ENCODE measurements at regions not wholly inside any gene's neighbourhood (a gene's known extent, or its start where the extent isn't known, plus 50 kb on each side); places are given as distances from the start of the nearest gene placed in this dataset.
"Not testable (repeated sequence)": the region's sequence is repeated elsewhere in the genome, so short reads cannot be mapped to it uniquely, and the experiment has no call there.

DNA sequence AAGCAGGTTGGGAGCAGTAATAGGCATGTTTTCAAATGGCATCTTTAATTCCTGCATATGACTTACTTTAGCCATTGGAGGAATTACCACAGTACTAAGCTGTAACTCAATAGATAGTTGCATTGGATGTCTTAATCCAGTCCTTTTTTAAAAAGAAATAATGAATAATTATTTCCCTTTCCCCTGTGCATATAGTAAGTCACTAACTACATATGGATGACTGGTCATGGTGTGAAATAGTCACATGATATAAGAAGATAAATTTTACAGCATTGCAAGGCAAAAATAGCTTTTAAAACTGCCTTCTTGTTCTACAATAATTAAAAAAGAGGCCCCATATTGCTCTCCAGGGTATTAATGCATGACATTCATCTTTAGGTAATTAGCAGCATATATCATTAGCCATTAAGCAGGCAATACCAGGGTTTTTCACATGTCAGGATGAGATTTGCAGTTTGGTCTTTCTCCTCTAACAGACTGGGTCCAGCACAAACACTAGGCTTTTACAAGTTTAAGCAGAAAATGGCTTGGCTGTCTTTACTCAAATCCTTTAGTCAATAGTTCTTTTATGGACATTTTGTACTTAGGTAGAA, 606.4 kb upstream of the RORB start:
- no peak for DNase-seq

DNA sequence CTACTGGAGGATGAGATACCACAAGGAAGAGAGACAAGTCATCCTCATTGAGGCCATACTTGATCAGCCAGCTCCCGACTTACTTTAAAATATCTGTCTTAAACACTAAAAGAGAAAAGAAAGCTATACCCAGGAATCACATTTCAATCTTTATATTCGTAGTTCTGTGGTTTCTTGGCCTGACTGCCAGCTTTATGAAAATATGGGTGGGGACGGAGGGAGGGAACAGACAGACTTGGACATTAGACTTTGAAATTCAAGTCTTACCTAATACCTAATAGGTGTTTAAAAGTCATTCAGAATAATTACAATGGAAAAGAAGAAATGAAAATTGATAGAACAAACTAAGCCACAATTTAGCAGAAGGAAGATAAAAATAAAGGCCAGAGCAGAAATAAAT, 604.8 kb upstream of the RORB start:
- no peak for DNase-seq

DNA sequence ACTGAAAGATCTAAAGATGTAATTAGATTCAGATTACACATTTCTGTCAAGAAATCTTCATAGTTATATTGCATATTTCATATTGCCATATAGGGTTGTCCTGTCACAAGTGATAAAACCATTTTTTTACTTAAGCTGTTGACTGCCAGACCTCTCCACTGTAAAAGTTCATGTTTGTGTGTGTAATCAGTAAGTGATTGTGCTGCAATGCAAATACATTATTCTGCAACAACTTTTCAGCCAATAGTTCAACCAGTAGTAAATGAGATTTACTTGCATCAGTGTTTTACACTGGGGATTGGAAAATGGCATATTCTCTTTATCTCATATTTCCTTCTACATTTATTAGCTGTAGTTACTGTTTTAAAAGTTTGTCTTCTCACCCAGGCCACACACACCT, 603.9 kb upstream of the RORB start:
- DNase-seq, result no peak

DNA sequence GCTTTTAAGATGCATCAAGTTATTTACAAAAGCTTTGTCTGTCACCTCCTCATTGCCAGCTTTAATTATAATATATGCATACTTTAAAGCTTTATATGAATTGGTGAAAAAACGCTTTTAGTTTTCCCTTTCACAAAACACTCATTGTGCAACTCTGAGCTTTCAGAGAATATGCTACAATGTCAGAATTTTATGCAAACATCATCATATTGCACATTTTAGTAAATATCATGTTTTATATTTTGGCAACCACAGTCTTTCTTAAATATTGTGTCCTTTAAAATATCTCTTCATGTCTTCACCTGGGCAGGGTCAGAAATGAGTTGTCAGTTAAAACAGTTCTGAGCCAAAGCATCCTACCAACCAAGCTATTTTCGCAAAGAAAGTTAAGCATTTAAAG, 601.1 kb upstream of the RORB start:
- no peak for DNase-seq

DNA sequence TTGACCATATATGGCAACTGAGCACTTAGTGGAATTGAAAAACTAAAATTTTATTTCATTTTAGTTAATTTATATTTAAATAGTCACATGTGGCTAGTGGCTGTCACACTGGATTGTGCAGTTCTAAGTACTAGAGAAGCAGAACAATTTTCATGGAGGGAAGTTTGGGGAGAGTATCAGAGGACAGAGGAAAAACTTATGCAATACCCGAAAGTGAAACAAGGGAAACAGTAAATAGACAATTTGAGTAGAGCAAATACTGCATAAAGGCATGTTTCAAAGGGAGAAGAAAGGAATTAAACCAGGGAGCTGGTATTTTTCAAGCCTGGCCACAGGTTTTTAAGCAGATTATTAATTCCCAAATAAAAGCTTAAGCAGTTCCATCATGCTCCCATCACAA, 590.5 kb upstream of the RORB start:
- DNase-seq, result no peak

DNA sequence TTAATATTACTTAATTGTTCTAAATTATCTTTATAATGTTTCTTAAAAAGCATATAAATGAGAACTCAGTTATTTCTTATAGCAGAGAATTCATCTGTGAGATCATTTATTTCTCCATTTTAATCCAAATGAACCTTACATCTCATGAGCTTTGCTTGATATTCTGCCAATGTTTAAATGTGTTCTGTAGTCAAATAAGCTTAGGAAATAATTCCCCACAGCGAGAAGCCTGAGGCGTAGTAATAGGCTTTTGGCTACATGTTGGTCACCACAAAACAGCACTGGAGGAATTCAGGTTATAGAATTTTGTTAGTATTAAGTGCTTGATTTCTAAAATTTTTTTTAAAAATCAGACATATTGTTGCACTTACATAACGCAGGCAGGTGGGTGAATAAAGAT, 585.3 kb upstream of the RORB start:
- no peak for DNase-seq

DNA sequence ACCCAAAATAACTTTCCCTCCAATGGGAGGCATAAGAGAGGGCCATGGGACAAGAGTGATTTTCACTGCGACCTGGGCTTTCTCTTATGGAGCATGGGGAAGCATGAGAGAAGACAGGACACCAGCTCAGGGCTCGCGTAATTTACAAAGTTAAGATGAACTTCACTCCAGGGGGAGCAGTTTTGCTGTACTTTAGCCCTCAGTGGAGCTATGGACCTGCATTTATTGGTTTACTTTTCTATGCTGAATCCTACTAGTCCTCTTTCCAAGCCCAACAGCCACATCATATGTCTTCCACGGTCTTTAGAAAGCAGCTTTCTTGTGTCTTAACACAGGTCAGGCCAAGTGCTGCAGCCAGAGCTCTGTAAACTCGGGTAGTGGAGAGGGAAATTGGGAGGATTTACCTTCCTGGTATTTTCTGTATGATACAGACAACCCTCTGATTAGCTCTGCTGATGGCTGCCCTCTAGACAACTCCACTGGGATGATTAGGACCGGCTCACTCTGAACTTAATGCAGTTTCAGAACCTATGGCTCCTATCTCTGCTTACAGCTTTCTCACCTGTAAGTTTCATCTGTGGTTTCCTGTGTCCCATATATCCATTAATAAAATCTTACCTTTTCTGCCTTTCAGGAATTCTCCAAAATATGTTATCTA, 581.0 kb upstream of the RORB start:
- DNase-seq, result no peak

DNA sequence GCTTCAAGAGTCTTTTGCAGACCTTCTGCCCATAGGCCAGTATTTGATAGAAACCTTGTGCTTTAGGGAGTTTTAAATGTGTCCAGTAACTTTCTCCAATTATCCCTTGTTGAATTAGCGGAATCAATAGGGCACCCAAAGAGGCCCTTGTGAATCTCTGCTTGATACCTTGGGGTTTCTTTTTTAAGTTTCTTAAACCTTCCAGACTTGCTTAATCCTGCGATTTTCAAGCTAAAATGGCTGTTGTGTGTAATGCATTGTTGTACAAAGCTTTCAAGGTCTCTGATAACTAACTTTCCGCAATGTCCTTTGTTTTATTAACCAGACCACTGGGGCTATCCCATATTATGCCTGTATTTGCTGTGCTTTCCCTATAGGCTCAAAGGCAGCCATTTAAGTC, 577.4 kb upstream of the RORB start:
- no peak for DNase-seq

DNA sequence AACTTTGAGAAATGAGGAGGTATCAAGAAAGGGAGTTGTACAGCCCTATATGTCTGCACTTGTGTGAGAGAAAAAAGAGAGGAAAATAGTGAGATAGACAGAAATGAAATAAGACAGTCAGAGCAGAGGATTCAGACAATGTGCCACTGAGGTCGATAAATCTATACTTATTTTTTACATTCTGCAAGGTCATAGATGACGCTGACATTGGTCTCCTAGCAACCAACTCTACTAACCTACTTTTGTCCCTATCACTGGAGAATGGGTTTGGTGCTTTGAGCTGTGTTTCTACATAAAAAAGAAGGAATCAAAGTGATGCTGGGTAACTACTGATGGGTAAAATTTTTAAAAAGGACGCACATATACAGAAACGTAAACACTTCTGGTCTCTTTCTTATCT, 573.3 kb upstream of the RORB start:
- no peak for DNase-seq

DNA sequence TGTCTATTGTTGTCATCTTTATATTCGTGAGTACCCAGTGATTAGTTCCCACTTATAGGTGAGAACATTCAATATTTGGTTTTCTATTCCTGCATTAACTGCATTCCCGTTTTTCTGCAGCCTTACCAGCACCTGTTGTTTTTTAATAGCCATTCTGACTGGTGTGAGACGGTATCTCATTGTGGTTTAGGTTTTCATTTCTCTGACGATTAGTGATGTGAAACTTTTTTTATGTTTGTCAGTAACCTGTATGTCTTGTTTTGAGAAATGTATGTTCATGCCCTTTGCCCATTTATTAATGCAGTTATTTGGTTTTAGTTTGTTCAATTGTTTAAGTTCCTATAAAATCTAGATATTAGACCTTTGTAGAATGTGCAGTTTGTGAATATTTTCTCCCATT, 546.0 kb upstream of the RORB start:
- peak; percentile 47 for DNase-seq

DNA sequence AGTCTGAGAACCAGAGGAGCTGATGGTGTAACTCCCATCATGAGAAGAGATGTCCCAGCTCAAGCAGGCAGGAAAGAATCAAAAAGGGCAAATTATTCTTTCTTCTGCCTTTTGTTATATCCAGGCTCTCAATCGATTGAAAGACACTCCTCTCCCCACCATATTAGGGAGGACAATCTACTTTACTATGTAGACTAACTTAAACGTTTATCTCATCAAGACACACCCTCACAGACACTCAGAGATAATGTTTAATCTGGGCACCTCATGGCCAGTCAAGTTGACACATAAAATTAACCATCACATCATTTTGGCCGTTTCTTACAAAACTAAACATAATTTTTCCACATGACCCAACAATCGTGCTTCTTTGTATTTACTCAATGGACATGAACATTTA, 534.3 kb upstream of the RORB start:
- DNase-seq, result no peak

DNA sequence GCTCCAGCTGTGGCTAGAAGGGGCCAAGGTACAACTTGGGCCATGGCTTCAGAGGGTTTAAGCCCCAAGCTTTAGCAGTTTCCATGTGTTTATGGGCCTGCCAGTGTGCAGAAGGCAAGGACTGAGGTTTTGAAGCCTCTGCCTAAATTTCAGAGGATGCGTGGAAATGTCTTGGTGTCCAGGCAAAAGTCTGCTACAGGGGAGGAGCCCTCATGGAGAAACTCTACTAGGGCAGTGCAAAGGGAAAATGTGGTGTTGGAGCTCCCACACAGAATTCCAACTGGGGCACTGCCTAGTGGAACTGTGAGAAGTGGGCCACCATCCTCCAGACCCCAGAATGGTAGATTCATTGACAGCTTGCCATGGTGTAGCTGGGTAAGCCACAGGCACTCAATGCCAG, 527.2 kb upstream of the RORB start:
- no peak for DNase-seq

DNA sequence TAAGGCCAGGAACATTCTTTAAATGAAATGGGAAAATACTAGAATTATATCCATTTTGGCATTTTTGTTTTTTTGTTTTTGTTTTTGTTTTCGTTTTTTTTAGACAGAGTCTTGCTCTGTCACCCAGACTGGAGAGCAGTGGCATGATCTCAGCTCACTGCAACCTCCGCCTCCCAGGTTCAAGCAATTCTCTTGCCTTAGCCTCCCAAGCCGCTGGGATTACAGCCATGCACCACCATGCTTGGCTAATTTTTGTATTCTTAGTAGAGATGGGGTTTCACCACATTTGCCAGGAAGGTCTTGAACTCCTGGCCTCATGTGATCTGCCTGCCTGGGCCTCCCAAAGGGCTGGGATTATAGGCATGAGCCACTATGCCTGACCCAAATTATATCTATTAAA, 520.7 kb upstream of the RORB start:
- not testable (repeated sequence) for DNase-seq

DNA sequence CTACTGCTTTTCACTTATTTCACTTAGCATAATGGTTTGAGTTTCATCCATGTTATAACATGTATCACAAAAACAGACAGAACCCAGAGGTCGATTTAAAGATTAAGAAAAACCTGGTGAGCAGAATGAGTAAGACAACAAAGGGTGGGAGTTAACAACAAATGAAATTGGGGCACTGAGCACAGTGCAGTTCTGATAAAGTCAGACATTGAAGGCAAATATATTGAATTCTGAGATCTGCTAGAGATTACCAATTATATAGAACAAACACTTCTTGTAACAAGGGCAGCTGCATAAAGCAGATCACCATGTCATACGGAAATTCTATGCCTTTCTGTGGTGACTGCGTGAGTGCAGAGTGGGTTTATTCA, 517.3 kb upstream of the RORB start:
- DNase-seq, result peak; percentile 58

DNA sequence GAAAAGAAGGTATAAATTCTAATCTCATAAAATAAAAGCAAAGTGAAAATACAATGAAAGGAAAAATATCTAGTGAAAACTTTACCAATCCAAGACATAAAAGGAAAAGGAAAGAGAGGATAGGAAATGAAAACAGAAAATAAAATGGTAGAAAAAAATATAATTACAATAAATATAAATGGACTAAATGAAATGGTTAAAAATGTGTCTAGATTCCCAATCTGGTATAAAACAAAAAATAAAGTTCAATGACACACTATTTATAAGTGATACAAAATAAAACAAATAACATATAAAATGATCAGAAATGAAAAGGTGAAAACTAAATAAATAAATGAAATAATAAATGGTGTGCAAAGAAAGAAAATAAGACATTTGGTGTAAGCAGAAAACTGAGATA, 516.4 kb upstream of the RORB start:
- DNase-seq, result no peak

DNA sequence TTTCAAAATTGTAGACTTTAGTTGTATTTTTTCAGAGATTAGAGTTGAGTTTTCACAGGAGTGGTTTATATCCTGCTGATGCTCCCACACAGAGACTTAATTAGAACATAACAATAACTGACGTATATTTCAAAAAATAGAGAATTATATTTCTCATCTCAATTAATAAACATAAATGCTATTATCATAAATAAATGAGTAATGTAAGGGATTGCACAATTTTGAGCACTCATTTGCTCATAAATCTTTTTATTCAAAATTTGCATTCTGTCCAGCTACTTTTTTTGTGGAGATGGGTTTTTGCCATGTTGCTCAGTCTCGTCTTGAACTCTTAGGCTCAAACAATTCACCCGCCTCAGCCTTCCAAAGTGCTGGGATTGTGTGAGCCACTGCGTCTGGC, 515.7 kb upstream of the RORB start:
- peak; percentile 11 for DNase-seq

DNA sequence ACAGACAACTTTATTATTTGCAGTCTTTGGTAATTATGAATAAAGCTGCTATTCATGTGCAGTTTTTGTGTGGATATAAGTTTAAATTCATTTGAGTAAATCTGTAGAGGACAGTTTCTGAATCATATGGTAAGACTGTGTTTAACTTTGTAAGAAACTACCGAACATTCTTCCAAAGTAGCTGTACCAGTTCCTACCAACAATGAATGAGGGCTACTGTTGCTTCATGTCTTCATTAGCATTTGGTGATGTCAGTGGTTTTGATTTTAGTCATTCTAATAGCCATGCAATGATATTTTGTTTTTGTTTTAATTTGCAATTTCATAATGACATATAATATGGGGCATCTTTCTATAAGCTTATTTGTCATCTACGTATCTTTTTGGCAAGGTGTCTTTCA, 501.3 kb upstream of the RORB start:
- DNase-seq, result no peak

DNA sequence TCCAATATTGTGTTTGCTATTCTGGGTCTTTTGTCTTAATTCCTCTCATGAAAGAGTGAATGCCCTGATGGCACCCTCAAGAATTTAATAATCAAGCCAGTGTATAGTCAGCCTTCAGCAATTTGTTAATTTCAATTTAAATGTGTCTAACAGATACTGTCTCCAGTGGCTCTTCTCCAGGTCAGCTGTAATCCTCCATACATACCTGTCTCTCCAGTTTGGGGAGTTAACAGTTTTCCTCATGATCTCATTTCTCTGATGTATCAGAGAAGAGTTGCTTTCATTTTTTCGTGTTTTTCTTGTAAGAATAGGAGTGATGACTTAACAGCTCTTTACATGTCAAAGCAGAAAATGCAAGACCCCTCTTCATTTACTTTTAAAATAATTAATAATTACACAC, 500.3 kb upstream of the RORB start:
- no peak for DNase-seq

DNA sequence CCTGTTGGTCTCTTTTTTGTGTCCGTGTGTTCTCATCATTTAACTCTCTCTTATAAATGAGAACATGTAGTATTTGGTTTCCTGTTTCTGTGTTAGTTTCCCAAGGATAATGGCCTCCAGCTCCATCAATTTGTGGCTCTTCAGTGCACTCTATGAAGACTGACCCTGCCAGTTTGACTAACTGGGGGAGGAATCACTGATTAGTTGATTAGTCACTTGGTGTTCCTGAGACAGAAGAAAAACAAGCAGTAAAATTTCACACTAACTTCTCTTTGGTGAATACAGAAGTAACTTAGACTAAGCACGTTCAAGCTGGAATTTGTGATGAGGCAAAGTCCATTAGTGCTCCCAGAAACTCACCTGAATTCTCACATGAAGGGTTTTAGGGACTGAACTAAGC, 495.8 kb upstream of the RORB start:
- no peak for DNase-seq

DNA sequence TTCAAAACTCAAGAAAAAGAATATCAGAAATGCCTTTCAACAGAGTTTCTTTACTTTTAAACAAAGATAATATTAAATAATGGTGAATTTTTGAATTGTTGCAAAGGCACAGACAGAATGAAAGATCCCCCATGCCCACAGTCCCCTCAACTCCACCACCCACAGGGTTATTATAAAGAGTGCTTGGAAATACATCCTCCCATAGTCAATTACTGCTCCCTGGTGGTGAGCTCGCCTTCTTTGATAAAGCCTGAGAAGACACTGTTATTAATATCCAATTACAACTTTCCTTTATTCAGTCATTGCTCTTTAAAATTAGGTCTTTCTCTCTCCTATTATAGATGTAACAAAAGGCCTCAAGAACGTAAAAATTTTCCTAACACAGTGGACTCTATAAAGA, 490.2 kb upstream of the RORB start:
- DNase-seq, result peak; percentile 16

DNA sequence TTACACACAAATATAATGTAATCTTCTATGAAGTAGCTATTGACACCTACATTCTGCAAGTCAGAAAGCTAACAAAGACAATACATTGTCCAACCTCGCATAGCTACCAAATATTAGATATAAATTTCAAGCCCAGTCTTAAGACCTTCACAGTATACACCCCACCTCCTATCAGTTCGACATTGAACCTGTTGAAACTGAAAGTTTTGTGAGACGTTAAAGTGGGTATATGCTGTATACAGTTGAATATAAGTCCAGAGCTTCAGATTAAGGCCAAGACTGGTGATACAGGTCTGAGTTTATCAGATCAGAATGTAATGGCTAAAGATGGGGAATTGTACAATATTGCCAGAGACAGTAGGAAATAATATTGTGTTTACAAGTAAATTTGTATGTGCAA, 489.3 kb upstream of the RORB start:
- no peak for DNase-seq

DNA sequence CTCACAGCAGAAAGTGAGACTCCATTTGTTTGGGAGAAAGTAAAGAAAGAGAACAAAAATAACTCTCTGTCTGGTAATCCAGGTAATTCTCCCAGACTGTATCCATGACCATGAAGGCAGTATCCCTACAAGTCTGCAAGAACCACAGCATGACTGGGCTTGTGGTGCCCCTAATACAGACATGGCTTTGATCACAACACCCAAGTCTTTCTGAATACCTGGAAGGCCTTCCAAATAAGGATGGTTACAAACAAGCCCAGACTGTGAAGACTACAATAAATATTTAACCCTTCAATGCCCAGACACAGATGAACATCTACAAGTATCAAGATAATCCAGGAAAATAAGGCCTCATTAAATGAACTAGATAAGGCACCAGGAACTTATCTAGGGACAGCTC, 481.1 kb upstream of the RORB start:
- DNase-seq, result no peak

DNA sequence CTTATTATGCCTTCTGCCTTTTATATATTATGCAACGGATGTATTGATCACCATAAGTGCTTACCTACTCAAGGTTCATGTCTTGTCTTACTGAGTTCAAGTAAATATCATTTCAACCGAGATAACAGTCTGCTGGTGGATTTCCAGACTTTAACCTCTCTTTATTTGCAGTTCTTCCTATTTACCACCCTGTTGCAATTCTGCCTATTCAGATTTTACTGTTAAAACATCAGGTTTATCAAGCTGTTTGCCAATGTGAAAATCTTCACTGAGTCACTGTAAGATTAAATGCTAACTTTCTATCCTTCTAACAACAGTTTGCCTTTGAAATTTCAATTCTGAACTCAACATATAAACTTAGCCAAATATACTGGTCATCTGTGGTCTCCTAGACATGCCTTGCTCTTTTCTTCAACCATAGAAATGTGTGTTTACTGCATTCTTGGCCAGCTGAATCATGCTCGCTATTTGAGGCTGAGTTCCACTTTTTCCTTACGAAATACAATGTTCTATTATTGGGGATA, 471.7 kb upstream of the RORB start:
- DNase-seq, result no peak

DNA sequence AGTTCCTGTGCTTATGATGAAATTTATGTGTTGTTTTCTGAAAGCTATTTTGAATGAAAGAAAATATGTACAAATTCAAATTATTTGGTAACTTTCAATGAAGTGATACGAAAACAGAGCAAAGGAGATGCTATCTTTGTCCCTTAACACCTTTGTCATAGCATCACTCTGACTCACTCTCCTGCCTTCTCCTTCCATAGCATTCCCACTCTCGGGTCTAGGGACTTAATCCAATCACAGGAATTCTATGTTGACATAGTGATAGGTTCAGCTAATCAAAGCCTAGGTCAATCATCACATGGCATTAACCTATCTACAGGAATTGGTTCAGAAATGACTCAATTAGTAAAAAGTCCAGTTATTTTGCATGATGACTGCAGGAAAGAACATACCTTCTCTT, 464.7 kb upstream of the RORB start:
- DNase-seq, result no peak

DNA sequence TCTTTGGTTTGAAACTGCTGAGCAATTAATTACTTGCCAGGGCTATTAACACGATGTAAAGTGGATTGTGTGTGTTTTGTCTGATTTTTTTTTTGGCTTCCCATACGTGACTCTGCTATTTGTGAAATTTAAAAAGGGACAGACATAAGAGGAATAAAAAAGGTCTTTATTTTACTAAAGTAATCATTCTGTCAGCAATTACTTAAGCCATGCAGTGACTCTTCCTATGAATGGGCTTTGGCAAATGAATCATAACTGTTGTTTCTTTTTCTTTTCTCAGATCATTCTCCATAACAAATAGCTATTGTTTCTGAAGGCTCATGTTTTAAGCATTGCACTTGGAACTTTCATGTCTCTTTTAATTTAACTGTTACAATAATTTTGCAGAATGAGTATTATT, 461.3 kb upstream of the RORB start:
- no peak for DNase-seq
